ENCODE measurements at regions not wholly inside any gene's neighbourhood (a gene's known extent, or its start where the extent isn't known, plus 50 kb on each side); places are given as distances from the start of the nearest gene placed in this dataset.
"Not testable (repeated sequence)": the region's sequence is repeated elsewhere in the genome, so short reads cannot be mapped to it uniquely, and the experiment has no call there.

DNA sequence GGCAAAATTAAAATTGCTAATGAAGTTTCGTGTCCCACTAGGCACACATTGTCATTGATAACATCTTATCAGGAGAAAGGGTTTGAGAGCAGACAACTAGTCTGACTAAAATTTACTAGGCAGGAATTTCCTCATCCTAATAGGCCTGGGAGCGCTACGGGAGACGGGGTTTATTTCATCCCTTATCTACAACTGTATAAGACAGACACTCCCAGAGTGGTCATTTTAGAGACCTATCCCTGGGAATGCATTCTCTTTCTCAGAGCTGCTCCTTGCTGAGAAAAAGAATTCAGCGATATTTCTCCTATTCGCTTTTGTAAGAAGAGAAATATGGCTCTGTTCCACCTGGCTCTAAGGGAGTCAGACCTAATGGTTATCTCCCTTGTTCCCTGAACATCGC, 191.8 kb downstream of the NDUFS4 start:
- TF ChIP-seq CBFB (CRISPR knock-in tag; IDR thresholded peaks at IDR 0.05; ENCODE audit: low read depth); NR3C1 (CRISPR knock-in tag; conservative IDR thresholded peaks at IDR 0.05; ENCODE audit: low read depth); ZNF138 (CRISPR knock-in tag; conservative IDR thresholded peaks at IDR 0.05); ZNF423 (CRISPR knock-in tag; IDR thresholded peaks at IDR 0.05); CREB1 (CRISPR knock-in tag; IDR thresholded peaks at IDR 0.05); NR1H2 (CRISPR knock-in tag; IDR thresholded peaks at IDR 0.05); ZNF219 (CRISPR knock-in tag; IDR thresholded peaks at IDR 0.05; ENCODE audit: borderline replicate concordance): not testable (repeated sequence)
- TF ChIP-seq, protein P1, sequence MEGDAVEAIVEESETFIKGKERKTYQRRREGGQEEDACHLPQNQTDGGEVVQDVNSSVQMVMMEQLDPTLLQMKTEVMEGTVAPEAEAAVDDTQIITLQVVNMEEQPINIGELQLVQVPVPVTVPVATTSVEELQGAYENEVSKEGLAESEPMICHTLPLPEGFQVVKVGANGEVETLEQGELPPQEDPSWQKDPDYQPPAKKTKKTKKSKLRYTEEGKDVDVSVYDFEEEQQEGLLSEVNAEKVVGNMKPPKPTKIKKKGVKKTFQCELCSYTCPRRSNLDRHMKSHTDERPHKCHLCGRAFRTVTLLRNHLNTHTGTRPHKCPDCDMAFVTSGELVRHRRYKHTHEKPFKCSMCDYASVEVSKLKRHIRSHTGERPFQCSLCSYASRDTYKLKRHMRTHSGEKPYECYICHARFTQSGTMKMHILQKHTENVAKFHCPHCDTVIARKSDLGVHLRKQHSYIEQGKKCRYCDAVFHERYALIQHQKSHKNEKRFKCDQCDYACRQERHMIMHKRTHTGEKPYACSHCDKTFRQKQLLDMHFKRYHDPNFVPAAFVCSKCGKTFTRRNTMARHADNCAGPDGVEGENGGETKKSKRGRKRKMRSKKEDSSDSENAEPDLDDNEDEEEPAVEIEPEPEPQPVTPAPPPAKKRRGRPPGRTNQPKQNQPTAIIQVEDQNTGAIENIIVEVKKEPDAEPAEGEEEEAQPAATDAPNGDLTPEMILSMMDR (IDR thresholded peaks at IDR 0.05): not testable (repeated sequence)

Measured in WTC11 (cell line).